IMR-90 (cell line): ENCODE measurements at regions not wholly inside any gene's neighbourhood (a gene's known extent, or its start where the extent isn't known, plus 50 kb on each side); places are given as distances from the start of the nearest gene placed in this dataset.

ENCODE experiments used
- ATAC-seq: fragments of 200-7000 bp; cut with Tn5 transposase; 2 replicates; pipeline ENCODE4 v1.9.1; 2020; ENCODE audit warnings: low read depth, mild to moderate bottlenecking, moderate library complexity
- BruUV-seq: library from RNA; stranded (reverse); fragments of 400-500 nt; replicated peaks from 2 replicates; lab custom pipeline; 2021; lab: Mats Ljungman, UMichigan
- CTCF ChIA-PET: fragments of 300-600 bp; formaldehyde crosslinking; extraction: SDS; loops from one replicate; lab custom pipeline; 2021; ENCODE audit warnings: antibody characterized with exemption; lab: Yijun Ruan, JAX
- POLR2A ChIA-PET: fragments of 300-600 bp; sonication (Branson Sonifier 250); formaldehyde crosslinking; loops from one replicate; lab custom pipeline; 2022; ENCODE audit warnings: antibody characterized with exemption; ENCODE audit not compliant: unreplicated experiment; lab: Charles Lee
- DNase-seq: peaks from one replicate; pipeline ENCODE4 v3.0.0; 2013
- H2AFZ ChIP-seq: replicated peaks from 2 replicates; pipeline ENCODE3; 2013; ENCODE audit warnings: low read length, mild to moderate bottlenecking; ENCODE audit not compliant: poor library complexity
- H2AK5ac ChIP-seq: 2 replicates; pipeline ENCODE4 v1.6.1; 2013; ENCODE audit warnings: low read depth, low read length, inconsistent platforms
- H2AK9ac ChIP-seq: replicated peaks from 2 replicates; pipeline ENCODE3; 2013; ENCODE audit warnings: mild to moderate bottlenecking, low read depth, low read length, moderate library complexity; ENCODE audit not compliant: poor library complexity
- H2BK120ac ChIP-seq: 2 replicates; pipeline ENCODE4 v1.6.1; 2013; ENCODE audit warnings: low read depth, low read length, inconsistent platforms
- H2BK15ac ChIP-seq: 3 replicates; pipeline ENCODE4 v1.6.1; 2013; ENCODE audit warnings: low read depth, low read length, inconsistent platforms
- H2BK20ac ChIP-seq: 2 replicates; pipeline ENCODE4 v1.6.1; 2013; ENCODE audit warnings: low read depth, mild to moderate bottlenecking, inconsistent platforms, low read length, moderate library complexity
- H2BK5ac ChIP-seq: 2 replicates; pipeline ENCODE4 v1.6.1; 2013; ENCODE audit warnings: mild to moderate bottlenecking, low read depth, low read length, inconsistent platforms; ENCODE audit not compliant: poor library complexity, severe bottlenecking
- H3K14ac ChIP-seq: replicated peaks from 2 replicates; pipeline ENCODE4 v1.6.1; 2013; ENCODE audit warnings: low read depth, low read length, inconsistent platforms
- H3K18ac ChIP-seq: 2 replicates; pipeline ENCODE4 v1.6.1; 2013; ENCODE audit warnings: low read depth, low read length, control low read depth
- H3K23ac ChIP-seq: 2 replicates; pipeline ENCODE4 v1.6.1; 2013; ENCODE audit warnings: low read depth, low read length, inconsistent platforms
- H3K27ac ChIP-seq: 2 replicates; pipeline ENCODE4 v1.5.1; 2013; ENCODE audit warnings: mild to moderate bottlenecking, control low read depth, low read length; ENCODE audit not compliant: insufficient read depth
- H3K27me3 ChIP-seq: 2 replicates; pipeline ENCODE4 v1.6.1; 2013; ENCODE audit warnings: low read length; ENCODE audit not compliant: control insufficient read depth, insufficient read depth
- H3K36me3 ChIP-seq: 2 replicates; pipeline ENCODE4 v1.6.1; 2013; ENCODE audit warnings: low read length, mixed read lengths; ENCODE audit not compliant: control insufficient read depth, insufficient read depth
- H3K4ac ChIP-seq: 2 replicates; pipeline ENCODE4 v1.6.1; 2013; ENCODE audit warnings: low read depth, low read length, inconsistent platforms
- H3K4me1 ChIP-seq: 2 replicates; pipeline ENCODE4 v1.6.1; 2013; ENCODE audit warnings: low read length, mixed read lengths; ENCODE audit not compliant: control insufficient read depth, insufficient read depth
- H3K4me2 ChIP-seq: 2 replicates; pipeline ENCODE4 v1.6.1; 2013; ENCODE audit warnings: low read depth, mild to moderate bottlenecking, control low read depth, low read length, moderate library complexity
- H3K4me3 ChIP-seq: 2 replicates; pipeline ENCODE4 v1.5.1; 2013; ENCODE audit warnings: low read depth, mild to moderate bottlenecking, control low read depth, low read length, moderate library complexity; ENCODE audit not compliant: insufficient read depth
- H3K56ac ChIP-seq: 2 replicates; pipeline ENCODE4 v1.6.1; 2013; ENCODE audit warnings: low read length, inconsistent platforms; ENCODE audit not compliant: insufficient read depth; ENCODE audit errors: extremely low read depth
- H3K79me1 ChIP-seq, 2 experiments: 2 replicates each; pipeline ENCODE4 v1.6.1; 2013; ENCODE audit warnings: low read length in 2 of 2, inconsistent platforms in 1 of 2, low read depth in 1 of 2
- H3K9ac ChIP-seq: 2 replicates; pipeline ENCODE4 v1.6.1; 2013; ENCODE audit warnings: low read depth, low read length, control low read depth
- H3K9me1 ChIP-seq: 2 replicates; pipeline ENCODE4 v1.6.1; 2013; ENCODE audit warnings: low read length, inconsistent platforms; ENCODE audit not compliant: insufficient read depth
- H3K9me3 ChIP-seq: 2 replicates; pipeline ENCODE4 v1.6.1; 2013; ENCODE audit warnings: low read length; ENCODE audit not compliant: control insufficient read depth, insufficient read depth
- H4K20me1 ChIP-seq: 2 replicates; pipeline ENCODE4 v1.6.1; 2013; ENCODE audit warnings: low read length, inconsistent platforms; ENCODE audit not compliant: insufficient read depth
- H4K5ac ChIP-seq: 2 replicates; pipeline ENCODE4 v1.6.1; 2013; ENCODE audit warnings: mild to moderate bottlenecking, low read depth, low read length, control low read depth
- H4K8ac ChIP-seq, 2 experiments: 2 replicates each; pipeline ENCODE4 v1.6.1; 2013; ENCODE audit warnings: low read depth in 2 of 2, low read length in 2 of 2, control low read depth in 1 of 2, inconsistent platforms in 1 of 2
- H4K91ac ChIP-seq: 2 replicates; pipeline ENCODE4 v1.6.1; 2013; ENCODE audit warnings: low read depth, low read length, inconsistent platforms; ENCODE audit not compliant: insufficient read depth
- CHD1 ChIP-seq: IDR thresholded peaks from 2 replicates; pipeline ENCODE4 v1.6.1; 2012; ENCODE audit warnings: low read depth, low read length, improper control_type of control experiment
- MAFK ChIP-seq: IDR thresholded peaks from 2 replicates; pipeline ENCODE4 v1.6.1; 2012; ENCODE audit warnings: low read depth, low read length, improper control_type of control experiment
- MAZ ChIP-seq: IDR thresholded peaks from 2 replicates; pipeline ENCODE4 v1.6.1; 2012; ENCODE audit warnings: low read depth, mild to moderate bottlenecking, low read length, improper control_type of control experiment, moderate library complexity, borderline replicate concordance
- WGBS, 2 experiments: methylation state at CpG; one replicate each; pipeline versions ENCODE4 v1.1.5 to v1.1.7; 2013; ENCODE audit warnings: missing lambda C conversion rate in 2 of 2; ENCODE audit not compliant: insufficient read length in 1 of 2; ENCODE audit errors: extremely low coverage in 2 of 2; 5-methylcytosine and 5-hydroxymethylcytosine counted together
- dilution Hi-C: fragments of 300-500 bp; cut with HindIII; formaldehyde crosslinking; loops from one replicate; pipeline ENCODE4 v1.14.3; 2018; ENCODE audit warnings: low sequenced_read_pairs; ENCODE audit not compliant: unreplicated experiment
- in situ Hi-C: fragments of 300-500 bp; cut with MboI; formaldehyde crosslinking; loops from 3 replicates; pipeline ENCODE4 v1.14.3; 2019; ENCODE audit warnings: low sequenced_read_pairs, inconsistent platforms, mixed read lengths
- intact Hi-C: fragments of 100-400 bp; cut with micrococcal nuclease; formaldehyde crosslinking; loops from 2 replicates; pipeline ENCODE4 v1.10.0; 2022

DNA sequence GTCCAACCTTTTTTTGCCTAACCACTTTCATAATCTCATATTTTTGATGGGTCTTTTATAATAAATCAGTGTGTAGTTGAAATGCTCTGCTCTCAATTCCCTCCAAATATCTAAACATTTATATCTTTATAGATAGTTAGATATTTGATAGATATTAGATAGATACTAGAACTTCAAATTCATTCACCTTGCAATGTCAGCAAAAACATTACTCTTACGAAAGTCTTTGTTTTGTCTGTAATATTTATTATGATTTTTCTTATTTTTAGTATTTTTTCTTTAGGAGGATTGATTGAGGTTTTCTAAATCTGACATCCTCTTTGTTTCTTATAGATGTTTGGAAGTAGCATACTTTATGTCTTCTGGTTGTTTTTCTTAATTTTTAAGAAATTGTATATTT is 2563.6 kb downstream of the PCDH7 start:
- H3K14ac ChIP-seq, result no peak overlapping the region
- in situ Hi-C loops, result no loop called here
- no CpG with 5 or more reads among the region's 1 CpG for WGBS, 2 experiments

More for the DNA sequence above, 2563.6 kb downstream of the PCDH7 start:
- no peak overlapping the region for H3K4me2 ChIP-seq
- no peaks in the 10 kb centered on the region for H3K79me1 ChIP-seq
- ATAC-seq (no peak), DNase-seq (no peak)
- no peak for TF ChIP-seq MAZ
- no peak for TF ChIP-seq CHD1
- TF ChIP-seq MAFK, result peak; percentile 77
- H3K36me3 ChIP-seq, result no peaks in the 10 kb centered on the region
- no peak overlapping the region for H4K5ac ChIP-seq
- dilution Hi-C loops, result no loop called here
- no peak overlapping the region for H4K91ac ChIP-seq
- no peak overlapping the region for H3K56ac ChIP-seq
- H2BK15ac ChIP-seq, result no peak overlapping the region
- H3K27ac ChIP-seq, result no peak overlapping the region
- no peak overlapping the region for H3K4ac ChIP-seq
- H3K27me3 ChIP-seq, result no peaks in the 10 kb centered on the region
- BruUV-seq, result no TSS peak
- peaks cover 6% of the 10 kb centered on the region for H3K9me3 ChIP-seq
- no peak overlapping the region for H2BK120ac ChIP-seq
- ChIA-PET POLR2A (no interaction called here), CTCF (no interaction called here)
- no peak overlapping the region for H2BK5ac ChIP-seq
- intact Hi-C loops, result no loop called here
- H3K9ac ChIP-seq, result no peak overlapping the region
- no peak overlapping the region for H3K4me3 ChIP-seq
- H2AFZ ChIP-seq, result no peak overlapping the region
- H3K18ac ChIP-seq, result no peak overlapping the region
- H3K4me1 ChIP-seq, result no peaks in the 10 kb centered on the region
- H2AK9ac ChIP-seq, result no peak overlapping the region
- H3K23ac ChIP-seq, result no peak overlapping the region
- no peaks in the 10 kb centered on the region for H3K9me1 ChIP-seq
- no peak overlapping the region for H4K8ac ChIP-seq
- no peaks in the 10 kb centered on the region for H4K20me1 ChIP-seq
- no peak overlapping the region for H2AK5ac ChIP-seq
- H2BK20ac ChIP-seq, result no peak overlapping the region
